GM21619 (cell line): ENCODE measurements at regions not wholly inside any gene's neighbourhood (a gene's known extent, or its start where the extent isn't known, plus 50 kb on each side); places are given as distances from the start of the nearest gene placed in this dataset.
"Not testable (repeated sequence)": the region's sequence is repeated elsewhere in the genome, so short reads cannot be mapped to it uniquely, and the experiment has no call there.

Experiments
- ATAC-seq: cut with Tn5 transposase; IDR thresholded peaks from one replicate; pipeline ENCODE4 v1.9.1; 2021; ENCODE audit not compliant: unreplicated experiment

- ATAC-seq, result no peak
Measured at GRCh38 chr4:189784651-189785050, 156.0 kb upstream of the FRG1 start.

- ATAC-seq, result no peak
Measured at GRCh38 chr4:189785257-189785656, 155.4 kb upstream of the FRG1 start.

DNA sequence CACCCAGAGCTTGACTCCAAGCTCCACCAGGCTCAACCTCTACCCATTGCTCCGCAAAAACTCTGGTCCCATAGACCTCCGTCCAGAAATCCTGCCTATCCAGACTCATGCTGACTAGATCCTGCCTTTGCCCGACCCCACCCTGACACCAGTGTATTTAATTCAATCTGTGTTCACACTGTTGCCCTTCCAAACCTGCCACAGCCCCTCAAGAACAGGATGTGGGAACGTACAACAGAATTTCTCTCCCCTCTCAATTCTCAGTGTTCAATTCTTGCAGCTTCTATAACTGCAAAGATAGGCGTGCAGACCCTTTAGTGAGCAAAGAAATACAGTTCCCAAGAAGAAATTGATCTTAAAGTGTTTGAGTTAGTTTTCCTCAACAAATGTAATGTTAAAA, 154.2 kb upstream of the FRG1 start:
- no peak for ATAC-seq

GRCh38 chr4:189787216-189788031, 153.2 kb upstream of the FRG1 start:
- ATAC-seq, result no peak

GRCh38 chr4:189792924-189793618, 147.6 kb upstream of the FRG1 start:
- peak; percentile 96 for ATAC-seq

DNA sequence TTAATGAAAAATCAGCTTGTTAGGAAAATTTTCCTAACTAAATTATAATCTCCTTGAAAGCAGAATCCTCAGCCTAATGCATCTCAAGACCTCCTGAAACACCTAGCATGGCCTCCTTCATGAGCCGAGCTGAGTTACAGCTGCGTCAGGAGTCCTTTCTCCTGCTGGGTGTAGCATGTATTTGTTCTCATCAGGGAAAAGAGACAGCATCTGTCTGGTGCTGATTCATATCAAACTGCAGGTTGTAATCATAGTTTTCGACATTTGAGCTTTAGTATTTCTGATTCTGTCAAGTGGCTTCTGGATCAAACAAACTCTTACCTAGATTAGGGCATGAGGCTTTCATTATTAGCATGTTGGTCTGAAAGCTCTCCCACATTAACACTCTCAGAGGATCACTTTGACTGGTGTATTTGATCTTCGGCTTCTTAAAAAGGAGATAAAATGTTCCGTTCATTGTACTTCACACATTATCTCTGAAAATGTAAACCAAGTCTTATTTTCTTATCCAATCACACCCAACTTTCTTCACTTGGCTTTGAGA, 140.1 kb upstream of the FRG1 start:
- ATAC-seq, result no peak

DNA sequence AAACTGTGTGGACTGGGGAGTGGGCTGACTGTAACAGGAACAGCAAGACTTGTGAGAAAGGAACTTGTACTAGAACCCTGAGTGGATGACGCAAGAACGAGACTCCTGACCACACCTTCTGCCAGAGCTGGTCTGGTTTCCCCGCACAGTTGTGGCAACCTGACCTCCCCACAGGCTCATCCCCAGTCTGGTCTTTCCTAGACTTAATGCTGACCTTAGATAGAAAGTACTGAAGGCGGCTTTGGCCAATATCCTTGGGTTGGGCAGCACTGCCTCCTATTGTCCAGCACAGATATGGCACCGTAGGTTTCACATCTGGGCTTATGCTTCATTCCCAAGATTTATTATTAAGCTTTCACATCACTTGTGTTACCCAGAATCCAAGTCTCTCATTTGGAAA, 137.8 kb upstream of the FRG1 start:
- no peak for ATAC-seq

DNA sequence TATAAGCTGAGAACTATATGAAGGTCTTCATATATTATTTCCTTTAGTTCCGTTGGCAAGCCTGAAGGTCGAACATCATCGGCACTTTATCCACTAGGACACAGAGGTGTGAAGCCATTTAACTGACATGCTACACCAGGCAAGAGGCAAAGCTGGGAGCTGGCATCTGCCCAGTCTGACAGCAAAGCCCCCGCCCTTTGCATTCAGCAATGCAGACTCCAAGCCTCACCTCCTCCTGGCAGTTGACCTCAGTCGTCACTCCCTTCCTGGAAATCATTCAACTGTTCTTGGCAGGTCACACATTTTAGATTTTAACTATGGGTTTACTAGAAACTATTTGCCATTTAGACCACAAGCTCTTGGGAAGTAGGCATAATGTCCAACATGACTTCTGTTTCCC, 135.8 kb upstream of the FRG1 start:
- ATAC-seq, result no peak

DNA sequence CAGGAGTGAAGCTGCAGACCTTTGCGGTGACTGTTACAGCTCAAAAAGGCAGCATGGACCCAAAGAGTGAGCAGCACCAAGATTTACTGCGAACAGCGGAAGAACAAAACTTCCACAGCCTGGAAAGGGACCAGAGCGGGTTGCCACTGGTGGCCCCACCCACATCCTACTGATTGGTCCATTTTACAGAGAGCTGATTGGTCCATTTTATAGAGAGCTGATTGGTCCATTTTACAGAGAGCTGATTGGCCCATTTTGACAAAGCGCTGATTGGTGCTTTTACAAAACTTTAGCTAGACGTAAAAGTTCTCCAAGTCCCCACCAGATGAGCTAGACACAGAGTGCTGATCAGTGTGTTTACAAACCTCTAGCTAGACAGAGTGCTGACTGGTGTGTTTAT, 134.2 kb upstream of the FRG1 start:
- no peak for ATAC-seq

- ATAC-seq, result no peak
Measured at GRCh38 chr4:189807031-189807430, 133.6 kb upstream of the FRG1 start.

- no peak for ATAC-seq
Measured at GRCh38 chr4:189809241-189809735, 131.4 kb upstream of the FRG1 start.

DNA sequence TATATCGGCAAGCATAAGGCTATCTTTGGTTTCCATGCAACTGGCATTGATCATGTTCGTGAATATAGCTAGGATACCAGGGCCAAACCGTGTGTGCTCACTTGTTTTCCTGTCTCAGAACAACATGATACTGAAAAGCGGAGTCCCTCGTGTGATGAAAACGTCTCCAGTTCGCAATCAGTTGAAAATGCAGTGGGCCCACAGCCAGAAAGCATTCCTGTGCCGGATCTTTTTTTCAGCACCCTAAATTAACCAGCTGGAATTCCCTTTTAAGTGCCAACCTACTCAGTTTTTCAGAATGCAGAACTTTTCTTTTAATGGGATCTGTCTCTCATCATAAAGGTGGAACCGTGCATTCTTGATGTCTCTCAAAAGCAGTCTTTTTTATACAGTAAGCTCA, 130.8 kb upstream of the FRG1 start:
- no peak for ATAC-seq

- not testable (repeated sequence) for ATAC-seq
Measured at GRCh38 chr4:189810318-189811181, 130.1 kb upstream of the FRG1 start.

- ATAC-seq, result no peak
Measured at GRCh38 chr4:189815404-189816192, 125.1 kb upstream of the FRG1 start.

GRCh38 chr4:189822326-189822725, 118.3 kb upstream of the FRG1 start:
- ATAC-seq, result no peak

DNA sequence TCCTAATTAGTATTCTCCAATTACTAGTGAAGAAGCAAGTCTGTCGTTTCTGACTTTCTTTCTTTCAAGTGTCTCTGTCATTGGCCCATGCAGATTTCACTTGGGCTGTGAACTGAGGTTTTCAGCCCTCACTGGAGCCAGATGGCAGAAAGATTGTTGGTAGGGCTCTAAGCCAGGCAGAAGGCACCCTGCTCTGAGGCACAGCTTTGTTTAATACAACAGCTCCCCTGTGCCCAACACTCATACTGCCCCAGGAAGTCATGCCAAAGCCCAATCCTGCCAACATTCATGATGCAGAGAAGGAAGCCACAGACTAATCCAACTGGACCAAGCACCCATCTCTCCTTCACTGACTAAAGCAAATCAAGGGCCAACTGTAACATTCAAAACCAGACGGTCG, 117.1 kb upstream of the FRG1 start:
- no peak for ATAC-seq

DNA sequence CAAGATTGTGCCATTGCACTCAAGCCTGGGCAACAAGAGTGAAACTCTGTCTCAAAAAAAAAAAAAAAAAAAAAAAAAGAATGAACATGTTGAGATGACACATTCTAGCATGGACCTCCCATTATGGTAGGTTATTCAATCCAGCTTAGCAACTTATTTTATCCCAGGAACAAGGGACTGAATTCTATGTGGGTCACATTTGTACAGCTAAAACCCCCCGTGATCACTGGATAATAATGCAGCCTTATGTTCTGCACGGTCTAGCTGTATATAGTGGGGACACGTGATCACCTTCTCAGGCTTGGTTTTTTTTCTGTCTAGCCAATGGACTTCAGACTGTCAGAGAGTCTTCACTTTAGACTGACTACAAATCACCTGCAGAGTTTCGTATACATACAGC, 115.2 kb upstream of the FRG1 start:
- ATAC-seq, result no peak

GRCh38 chr4:189826657-189827056, 114.0 kb upstream of the FRG1 start:
- ATAC-seq, result no peak

GRCh38 chr4:189828081-189828697, 112.5 kb upstream of the FRG1 start:
- no peak for ATAC-seq

GRCh38 chr4:189832528-189832927, 108.1 kb upstream of the FRG1 start:
- ATAC-seq, result no peak
